ENCODE measurements at regions not wholly inside any gene's neighbourhood (a gene's known extent, or its start where the extent isn't known, plus 50 kb on each side); places are given as distances from the start of the nearest gene placed in this dataset.

DNA sequence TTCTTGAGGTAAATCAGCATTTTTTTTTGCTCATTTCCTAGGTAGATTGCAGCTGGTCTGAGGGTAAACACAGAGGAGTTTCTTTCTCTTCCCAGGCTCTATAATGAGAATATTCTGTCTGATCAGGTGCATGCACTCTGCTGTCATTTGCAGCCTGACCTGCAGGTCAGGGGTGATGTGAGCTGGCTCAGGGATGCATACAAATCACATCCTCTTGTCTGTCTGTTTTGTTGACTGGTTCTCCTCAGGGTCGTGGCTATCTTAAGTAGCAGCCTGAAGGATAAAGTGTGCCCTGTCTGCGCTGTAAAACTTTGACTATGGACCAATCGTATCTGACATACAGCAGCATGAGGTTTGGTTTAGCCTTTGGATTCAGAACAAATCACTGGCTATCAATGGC lies 183.4 kb upstream of the POU3F2 start:
- TF ChIP-seq RNF2 (IDR thresholded peaks at IDR 0.05; ENCODE audit: borderline replicate concordance, low read depth, low read length, missing control alignments, poor library complexity, severe bottlenecking) (no peak), KDM4A (IDR thresholded peaks at IDR 0.05; ENCODE audit: low read depth, low read length, severe bottlenecking) (no peak), CREB1 (IDR thresholded peaks at IDR 0.05) (no peak)
- TF ChIP-seq, protein P1, sequence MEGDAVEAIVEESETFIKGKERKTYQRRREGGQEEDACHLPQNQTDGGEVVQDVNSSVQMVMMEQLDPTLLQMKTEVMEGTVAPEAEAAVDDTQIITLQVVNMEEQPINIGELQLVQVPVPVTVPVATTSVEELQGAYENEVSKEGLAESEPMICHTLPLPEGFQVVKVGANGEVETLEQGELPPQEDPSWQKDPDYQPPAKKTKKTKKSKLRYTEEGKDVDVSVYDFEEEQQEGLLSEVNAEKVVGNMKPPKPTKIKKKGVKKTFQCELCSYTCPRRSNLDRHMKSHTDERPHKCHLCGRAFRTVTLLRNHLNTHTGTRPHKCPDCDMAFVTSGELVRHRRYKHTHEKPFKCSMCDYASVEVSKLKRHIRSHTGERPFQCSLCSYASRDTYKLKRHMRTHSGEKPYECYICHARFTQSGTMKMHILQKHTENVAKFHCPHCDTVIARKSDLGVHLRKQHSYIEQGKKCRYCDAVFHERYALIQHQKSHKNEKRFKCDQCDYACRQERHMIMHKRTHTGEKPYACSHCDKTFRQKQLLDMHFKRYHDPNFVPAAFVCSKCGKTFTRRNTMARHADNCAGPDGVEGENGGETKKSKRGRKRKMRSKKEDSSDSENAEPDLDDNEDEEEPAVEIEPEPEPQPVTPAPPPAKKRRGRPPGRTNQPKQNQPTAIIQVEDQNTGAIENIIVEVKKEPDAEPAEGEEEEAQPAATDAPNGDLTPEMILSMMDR (IDR thresholded peaks at IDR 0.05; ENCODE audit: control extremely low read depth in 1 of 3, insufficient read depth in 1 of 3, low read depth in 1 of 3, low read length in 3 of 3) = no peak
- TF ChIP-seq, protein P2, sequence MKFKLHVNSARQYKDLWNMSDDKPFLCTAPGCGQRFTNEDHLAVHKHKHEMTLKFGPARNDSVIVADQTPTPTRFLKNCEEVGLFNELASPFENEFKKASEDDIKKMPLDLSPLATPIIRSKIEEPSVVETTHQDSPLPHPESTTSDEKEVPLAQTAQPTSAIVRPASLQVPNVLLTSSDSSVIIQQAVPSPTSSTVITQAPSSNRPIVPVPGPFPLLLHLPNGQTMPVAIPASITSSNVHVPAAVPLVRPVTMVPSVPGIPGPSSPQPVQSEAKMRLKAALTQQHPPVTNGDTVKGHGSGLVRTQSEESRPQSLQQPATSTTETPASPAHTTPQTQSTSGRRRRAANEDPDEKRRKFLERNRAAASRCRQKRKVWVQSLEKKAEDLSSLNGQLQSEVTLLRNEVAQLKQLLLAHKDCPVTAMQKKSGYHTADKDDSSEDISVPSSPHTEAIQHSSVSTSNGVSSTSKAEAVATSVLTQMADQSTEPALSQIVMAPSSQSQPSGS (IDR thresholded peaks at IDR 0.05; ENCODE audit: low read length) = no peak
